Central memory CD8-positive, alpha-beta T cell (primary cell): ENCODE measurements at regions not wholly inside any gene's neighbourhood (a gene's known extent, or its start where the extent isn't known, plus 50 kb on each side); places are given as distances from the start of the nearest gene placed in this dataset.

Source experiments
- ATAC-seq: fragments of 150-1000 bp; cut with Tn5 transposase; replicated peaks from 2 replicates; pipeline ENCODE4 v1.10.0; 2022; ENCODE audit warnings: mild to moderate bottlenecking, moderate FRiP score, moderate number of reproducible peaks; ENCODE audit not compliant: poor library complexity, severe bottlenecking; ENCODE audit errors: extremely low read depth
- DNase-seq, 2 donors: peaks; one replicate each; pipeline ENCODE4 v3.0.0; 2021; ENCODE audit warnings: low spot score in 2 of 2
- H3K27ac Mint-ChIP-seq: one replicate; pipeline ENCODE4 v1.8.0; 2022; ENCODE audit warnings: low read depth, mild to moderate bottlenecking, moderate library complexity, mixed read lengths
- H3K27me3 Mint-ChIP-seq: one replicate; pipeline ENCODE4 v1.8.0; 2022; ENCODE audit warnings: mixed read lengths
- H3K36me3 Mint-ChIP-seq: one replicate; pipeline ENCODE4 v1.8.0; 2022; ENCODE audit warnings: mild to moderate bottlenecking, moderate library complexity, mixed read lengths; ENCODE audit not compliant: insufficient read depth
- H3K4me1 Mint-ChIP-seq: one replicate; pipeline ENCODE4 v1.8.0; 2022; ENCODE audit warnings: mixed read lengths
- H3K4me3 Mint-ChIP-seq: one replicate; pipeline ENCODE4 v1.8.0; 2022; ENCODE audit warnings: mild to moderate bottlenecking, moderate library complexity, mixed read lengths
- H3K9me3 Mint-ChIP-seq: one replicate; pipeline ENCODE4 v1.8.0; 2022; ENCODE audit warnings: mixed read lengths

DNA sequence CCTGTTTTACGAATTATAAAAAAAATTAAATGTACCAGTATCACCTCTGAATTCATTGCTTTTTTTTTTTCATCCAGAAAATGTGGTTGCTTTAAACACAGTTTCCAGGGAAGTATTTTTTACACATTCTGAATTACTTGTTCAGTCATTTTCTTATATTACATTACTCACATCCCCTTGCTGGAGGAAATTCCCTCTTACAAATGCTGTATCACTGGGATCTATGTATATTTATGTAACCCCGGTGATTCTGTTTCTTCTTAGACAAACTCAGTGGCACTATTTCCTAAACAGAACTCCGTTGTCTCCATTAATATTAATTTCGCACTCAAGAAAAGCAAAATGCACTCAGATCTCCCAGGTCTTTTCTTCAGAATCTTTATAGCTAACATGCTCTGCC, 1078.5 kb upstream of the ZEB2 start:
- no peak for ATAC-seq
- H3K4me3 Mint-ChIP-seq: no peak overlapping the region
- no peaks in the 10 kb centered on the region for H3K9me3 Mint-ChIP-seq

DNA sequence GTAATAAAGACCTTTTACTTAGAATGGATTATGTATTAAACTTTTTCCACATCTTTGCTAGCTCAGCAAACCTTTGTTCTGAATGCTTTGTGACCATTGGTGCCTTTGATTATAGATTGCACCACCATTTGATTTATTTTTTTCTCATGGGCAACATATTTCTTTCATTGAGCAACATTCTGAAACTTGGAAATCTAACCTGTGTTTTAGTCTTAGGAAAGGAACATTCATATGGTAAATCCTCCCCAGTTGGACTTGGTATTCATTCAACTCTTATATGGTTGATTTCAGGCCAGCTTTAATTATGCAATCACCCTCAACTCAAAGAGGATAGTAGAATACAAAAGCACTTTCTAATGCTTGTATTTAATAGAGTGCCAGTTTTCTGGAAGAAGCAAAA, 1077.9 kb upstream of the ZEB2 start:
- no peaks in the 10 kb centered on the region for H3K9me3 Mint-ChIP-seq
- peaks cover 2% of the 10 kb centered on the region for H3K36me3 Mint-ChIP-seq
- no peak overlapping the region for H3K4me3 Mint-ChIP-seq
- H3K27me3 Mint-ChIP-seq: no peaks in the 10 kb centered on the region
- ATAC-seq (no peak), DNase-seq (no peak)
- no peaks in the 10 kb centered on the region for H3K4me1 Mint-ChIP-seq
- H3K27ac Mint-ChIP-seq: no peak overlapping the region

More for the DNA sequence above, 1078.5 kb upstream of the ZEB2 start:
- Mint-ChIP-seq H3K27me3 (no peaks in the 10 kb centered on the region), H3K27ac (no peak overlapping the region), H3K4me1 (no peaks in the 10 kb centered on the region), H3K36me3 (peaks cover 2% of the 10 kb centered on the region)
- no peak for DNase-seq

DNA sequence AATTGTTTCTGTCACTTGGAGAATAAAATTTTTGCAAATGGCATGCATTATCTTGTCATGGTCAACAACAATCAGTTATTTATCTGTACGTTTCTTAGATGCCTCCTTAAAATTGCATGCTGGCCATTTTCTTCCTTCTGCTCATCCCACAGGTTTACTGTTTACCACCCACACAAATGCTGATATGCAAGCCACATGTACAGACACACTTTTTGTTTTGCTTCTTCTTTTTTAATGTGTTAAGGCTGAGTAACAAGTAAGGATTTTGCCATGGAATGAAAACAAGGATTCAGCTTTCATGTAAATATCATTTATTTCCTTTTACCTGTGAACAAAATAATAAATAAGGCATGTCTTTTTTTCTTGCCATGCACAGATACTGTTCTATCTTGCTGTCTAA, 1077.1 kb upstream of the ZEB2 start:
- Mint-ChIP-seq H3K36me3 (peaks cover 2% of the 10 kb centered on the region), H3K4me3 (no peak overlapping the region), H3K27me3 (no peaks in the 10 kb centered on the region), H3K27ac (no peak overlapping the region), H3K4me1 (no peaks in the 10 kb centered on the region), H3K9me3 (no peaks in the 10 kb centered on the region)
- DNase-seq: no peak
- no peak for ATAC-seq

DNA sequence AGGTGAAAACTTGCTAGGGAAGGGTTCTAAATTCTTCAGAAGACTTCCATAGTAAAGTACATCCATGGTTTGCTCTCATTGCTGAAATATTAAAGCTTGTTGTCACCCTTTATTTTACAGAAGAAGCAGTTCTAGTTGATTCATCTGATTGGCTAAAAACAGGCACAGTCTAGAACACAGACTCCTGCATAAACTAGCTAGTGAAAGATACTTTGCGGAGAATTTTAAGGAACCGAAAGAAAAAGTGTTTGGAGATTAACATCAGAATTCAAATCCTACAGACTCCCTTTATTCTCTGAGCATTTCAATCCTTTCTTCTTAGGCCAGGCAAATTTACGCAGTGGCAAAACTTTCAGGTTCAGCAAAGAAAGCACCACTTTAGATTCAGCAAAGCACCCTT, 1076.5 kb upstream of the ZEB2 start:
- Mint-ChIP-seq H3K4me3 (no peak overlapping the region), H3K36me3 (peaks cover 2% of the 10 kb centered on the region), H3K9me3 (no peaks in the 10 kb centered on the region), H3K27me3 (no peaks in the 10 kb centered on the region), H3K27ac (no peak overlapping the region), H3K4me1 (no peaks in the 10 kb centered on the region)
- DNase-seq (no peak), ATAC-seq (no peak)

DNA sequence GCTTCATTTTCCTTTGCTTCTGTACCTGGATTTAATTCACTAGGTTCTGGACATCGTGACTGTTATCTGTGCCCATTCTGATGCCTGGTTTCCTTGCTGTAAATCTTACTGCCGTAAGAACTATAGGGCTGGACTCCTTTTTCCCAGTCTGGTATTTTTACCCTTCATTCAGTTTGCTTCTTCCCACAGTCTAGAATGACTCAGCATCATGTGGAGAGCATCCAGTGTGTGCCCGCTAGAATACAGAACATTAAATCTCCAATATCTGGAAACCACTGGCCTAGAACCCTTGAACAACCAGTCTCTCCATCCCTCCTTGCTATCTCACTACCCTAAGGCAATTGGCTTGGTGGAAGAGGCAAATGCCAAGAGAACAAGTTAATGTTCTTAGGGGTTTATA, 1075.4 kb upstream of the ZEB2 start:
- no peaks in the 10 kb centered on the region for H3K4me1 Mint-ChIP-seq
- no peak for ATAC-seq
- no peak overlapping the region for H3K27ac Mint-ChIP-seq
- H3K9me3 Mint-ChIP-seq: no peaks in the 10 kb centered on the region
- no peaks in the 10 kb centered on the region for H3K27me3 Mint-ChIP-seq
- no peak for DNase-seq
- H3K36me3 Mint-ChIP-seq: peaks cover 2% of the 10 kb centered on the region
- H3K4me3 Mint-ChIP-seq: no peak overlapping the region

DNA sequence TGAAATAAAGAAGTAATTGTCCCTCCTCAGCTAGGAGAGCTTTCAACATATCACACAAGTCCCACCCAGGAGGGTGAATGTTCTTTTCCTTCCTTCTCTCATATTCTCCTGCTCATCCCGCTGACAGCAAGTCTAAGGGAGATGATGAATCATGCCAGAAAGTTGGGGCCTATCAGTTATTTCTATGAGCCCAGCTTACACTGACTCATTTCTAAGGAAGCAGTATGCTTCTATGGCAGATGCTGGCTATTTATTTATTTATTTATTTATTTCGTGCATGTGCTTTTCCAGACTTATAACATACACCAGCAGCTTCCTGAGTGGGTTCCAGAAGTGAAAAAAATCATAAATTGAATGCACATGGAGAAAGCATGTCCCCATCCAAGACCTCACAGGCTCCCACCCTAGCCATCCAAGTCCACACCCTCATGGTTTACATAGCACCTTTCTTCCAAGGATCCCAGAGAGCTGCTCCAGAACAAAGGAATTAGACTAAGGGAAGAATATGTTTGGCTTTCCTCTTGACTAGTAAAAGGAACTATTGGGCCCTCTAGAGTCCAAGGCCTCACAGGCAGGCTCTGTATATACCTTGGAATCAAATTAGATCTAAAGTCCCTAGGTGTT, 1074.2 kb upstream of the ZEB2 start:
- Mint-ChIP-seq H3K27ac (no peak overlapping the region), H3K27me3 (no peaks in the 10 kb centered on the region), H3K36me3 (peaks cover 2% of the 10 kb centered on the region), H3K9me3 (no peaks in the 10 kb centered on the region), H3K4me1 (no peaks in the 10 kb centered on the region), H3K4me3 (no peak overlapping the region)
- DNase-seq (no peak), ATAC-seq (no peak)

DNA sequence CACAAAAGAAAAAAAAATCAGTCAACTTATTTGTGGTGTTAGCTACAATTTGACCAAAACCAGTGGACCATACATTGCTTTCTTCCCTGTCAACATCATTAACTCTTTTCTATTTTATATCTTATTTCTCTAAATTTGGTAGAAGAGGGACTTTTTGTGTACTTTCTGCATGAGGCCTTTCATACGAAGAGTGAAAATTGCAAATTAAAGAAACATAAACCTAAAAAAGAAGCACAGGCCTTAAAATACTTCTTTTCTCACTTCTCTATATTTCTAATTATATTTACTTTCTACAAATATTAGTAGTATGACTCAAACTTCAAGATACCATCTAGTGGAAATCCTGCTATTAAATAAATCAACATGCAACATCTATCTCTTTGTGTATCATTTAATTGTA, 1073.4 kb upstream of the ZEB2 start:
- Mint-ChIP-seq H3K4me1 (no peaks in the 10 kb centered on the region), H3K27ac (no peak overlapping the region), H3K27me3 (no peaks in the 10 kb centered on the region), H3K4me3 (no peak overlapping the region), H3K36me3 (peaks cover 2% of the 10 kb centered on the region), H3K9me3 (no peaks in the 10 kb centered on the region)
- no peak for ATAC-seq
- DNase-seq: no peak

DNA sequence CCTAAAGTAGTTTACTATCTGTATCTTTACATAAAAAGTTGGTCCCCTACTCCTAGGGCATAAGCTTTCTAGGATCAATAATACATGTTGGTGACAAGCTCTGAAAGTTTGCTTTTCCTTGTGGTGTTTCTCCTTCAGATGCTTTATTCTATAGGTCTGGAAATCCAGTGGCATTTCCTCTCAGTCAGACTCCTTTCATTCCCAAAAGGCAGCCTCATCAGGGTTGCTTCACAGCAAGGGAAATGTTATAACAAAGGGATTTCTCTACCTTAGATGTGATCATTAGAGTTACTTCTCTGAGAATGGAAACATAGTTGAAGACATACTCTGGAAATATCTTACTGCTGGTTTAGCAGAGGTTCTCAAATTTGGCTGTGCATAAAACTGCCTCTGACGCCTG, 1072.4 kb upstream of the ZEB2 start:
- no peak overlapping the region for H3K27ac Mint-ChIP-seq
- H3K27me3 Mint-ChIP-seq: no peaks in the 10 kb centered on the region
- peaks cover 2% of the 10 kb centered on the region for H3K36me3 Mint-ChIP-seq
- no peak overlapping the region for H3K4me3 Mint-ChIP-seq
- no peak for DNase-seq
- H3K9me3 Mint-ChIP-seq: no peaks in the 10 kb centered on the region
- no peaks in the 10 kb centered on the region for H3K4me1 Mint-ChIP-seq
- no peak for ATAC-seq

DNA sequence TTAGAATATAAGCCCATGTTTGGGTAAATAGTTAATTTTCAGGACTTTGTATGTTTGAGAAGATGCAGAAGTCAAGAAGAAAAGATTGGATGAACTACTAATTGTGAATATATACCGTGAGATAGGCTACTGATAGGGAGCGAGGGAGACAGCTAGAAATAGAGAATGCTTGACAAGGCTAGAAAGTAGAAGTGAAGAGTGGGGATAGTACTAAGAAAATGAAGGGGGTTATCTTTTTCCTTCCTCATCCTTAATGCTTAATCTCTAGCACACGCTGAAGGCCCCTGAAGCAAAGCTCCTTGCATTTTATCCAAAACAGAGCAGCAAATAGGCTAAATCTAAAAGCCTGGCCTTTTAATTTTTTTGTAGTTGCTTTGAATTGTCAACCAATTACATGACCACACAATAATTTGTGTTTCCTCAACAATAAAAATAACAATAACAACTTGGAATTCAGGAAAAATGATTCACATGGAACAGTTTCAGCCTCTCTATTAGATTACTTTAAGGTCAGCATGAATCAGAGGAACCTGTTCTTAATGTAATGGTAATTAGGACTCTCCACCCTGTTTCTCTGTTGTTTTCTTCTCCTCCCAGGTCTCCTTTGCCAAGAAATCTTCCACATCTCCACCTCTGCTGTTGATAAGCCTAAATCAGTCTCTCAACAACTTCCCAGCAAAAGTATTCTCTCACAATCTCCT, 1071.3 kb upstream of the ZEB2 start:
- H3K4me3 Mint-ChIP-seq: no peak overlapping the region
- H3K27me3 Mint-ChIP-seq: no peaks in the 10 kb centered on the region
- H3K27ac Mint-ChIP-seq: no peak overlapping the region
- DNase-seq (no peak), ATAC-seq (no peak)
- H3K4me1 Mint-ChIP-seq: no peaks in the 10 kb centered on the region
- H3K9me3 Mint-ChIP-seq: no peaks in the 10 kb centered on the region
- peaks cover 2% of the 10 kb centered on the region for H3K36me3 Mint-ChIP-seq

DNA sequence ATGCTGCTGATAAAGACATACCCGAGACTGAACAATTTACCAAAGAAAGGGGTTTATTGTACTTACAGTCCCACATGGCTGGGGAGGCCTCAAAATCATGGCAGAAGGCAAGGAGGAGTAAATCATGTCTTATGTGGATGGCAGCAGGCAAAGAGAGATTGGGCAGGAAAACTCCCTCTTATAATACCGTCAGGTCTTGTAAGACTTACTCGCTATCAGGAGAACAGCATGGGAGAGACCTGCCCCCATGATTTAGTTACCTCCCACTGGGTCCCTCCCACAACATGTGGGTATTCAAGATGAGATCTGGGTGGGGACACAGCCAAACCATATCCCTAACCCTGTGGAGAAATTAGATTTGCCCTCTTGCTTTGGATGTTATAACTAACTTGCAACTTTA, 1068.0 kb upstream of the ZEB2 start:
- DNase-seq: no peak
- Mint-ChIP-seq H3K9me3 (no peaks in the 10 kb centered on the region), H3K27ac (no peak overlapping the region), H3K27me3 (no peaks in the 10 kb centered on the region), H3K4me1 (no peaks in the 10 kb centered on the region), H3K4me3 (no peak overlapping the region), H3K36me3 (no peaks in the 10 kb centered on the region)
- no peak for ATAC-seq

DNA sequence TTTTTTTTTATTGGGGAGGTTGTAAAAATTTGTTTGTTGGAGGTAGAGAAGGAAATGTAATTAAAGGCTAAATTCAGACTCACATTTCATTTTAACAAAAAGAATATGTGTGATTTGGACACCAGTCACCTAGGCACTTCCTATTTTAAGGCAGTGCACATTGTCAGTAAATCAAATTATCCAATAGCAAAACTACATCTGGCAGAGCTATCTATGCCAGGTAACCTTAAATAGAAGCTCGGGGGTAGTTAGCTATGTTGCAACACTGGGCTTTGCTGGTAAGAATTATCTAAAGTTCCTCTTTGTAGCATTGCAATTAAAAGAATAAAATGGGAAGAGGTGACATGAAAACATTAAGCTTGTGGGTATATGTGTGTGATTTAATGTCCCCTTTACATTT, 1064.4 kb upstream of the ZEB2 start:
- no peak overlapping the region for H3K27ac Mint-ChIP-seq
- no peaks in the 10 kb centered on the region for H3K36me3 Mint-ChIP-seq
- no peaks in the 10 kb centered on the region for H3K27me3 Mint-ChIP-seq
- no peak for ATAC-seq
- H3K4me3 Mint-ChIP-seq: no peak overlapping the region
- H3K9me3 Mint-ChIP-seq: no peaks in the 10 kb centered on the region
- no peaks in the 10 kb centered on the region for H3K4me1 Mint-ChIP-seq
- DNase-seq: no peak

DNA sequence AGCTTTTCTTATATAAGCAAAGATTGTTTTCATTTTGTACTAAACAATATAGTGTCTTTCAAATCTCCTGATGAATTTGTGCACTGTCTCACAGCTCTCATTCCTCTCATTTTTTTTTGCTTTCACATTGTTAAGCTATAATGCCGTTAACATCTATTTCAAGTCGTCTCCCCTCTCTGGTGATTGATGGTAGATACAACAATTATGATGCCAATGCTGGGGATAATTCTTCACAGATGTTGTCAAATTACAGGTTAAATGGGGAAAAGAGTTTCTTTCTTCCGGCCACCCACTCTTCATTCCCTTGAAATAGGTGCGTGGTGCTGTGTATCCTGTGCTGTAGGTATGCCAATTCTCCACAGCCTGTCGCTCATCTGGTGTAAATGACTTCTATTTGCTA, 1053.7 kb upstream of the ZEB2 start:
- Mint-ChIP-seq H3K4me3 (no peak overlapping the region), H3K9me3 (peaks cover 12% of the 10 kb centered on the region), H3K4me1 (no peaks in the 10 kb centered on the region), H3K36me3 (no peaks in the 10 kb centered on the region), H3K27me3 (no peaks in the 10 kb centered on the region), H3K27ac (no peak overlapping the region)
- DNase-seq (no peak), ATAC-seq (no peak)

DNA sequence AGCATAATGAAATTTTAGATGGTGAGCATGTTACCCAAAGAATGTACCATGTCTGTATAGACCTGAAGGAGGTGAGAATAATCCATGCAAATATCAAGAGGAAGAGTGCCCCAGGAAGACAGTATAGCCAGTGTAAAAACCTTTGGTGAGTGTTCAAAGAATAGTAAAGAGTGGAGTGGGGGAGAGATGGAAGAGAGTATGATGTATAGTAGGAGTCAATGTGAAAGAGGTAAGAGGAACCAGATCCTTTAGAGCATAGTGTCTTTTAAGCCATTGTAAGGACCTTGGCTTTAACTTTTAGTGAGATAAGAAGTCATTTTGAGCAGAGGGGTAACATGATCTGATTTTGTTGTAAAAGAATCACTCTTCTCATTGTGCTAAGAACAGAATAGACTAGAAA, 1052.3 kb upstream of the ZEB2 start:
- no peak overlapping the region for H3K27ac Mint-ChIP-seq
- no peaks in the 10 kb centered on the region for H3K4me1 Mint-ChIP-seq
- no peak overlapping the region for H3K4me3 Mint-ChIP-seq
- no peaks in the 10 kb centered on the region for H3K36me3 Mint-ChIP-seq
- peaks cover 12% of the 10 kb centered on the region for H3K9me3 Mint-ChIP-seq
- no peak for DNase-seq
- H3K27me3 Mint-ChIP-seq: no peaks in the 10 kb centered on the region
- no peak for ATAC-seq
